H1 (cell line): ENCODE measurements at regions not wholly inside any gene's neighbourhood (a gene's known extent, or its start where the extent isn't known, plus 50 kb on each side); places are given as distances from the start of the nearest gene placed in this dataset.

Source experiments
- CTCF ChIA-PET: fragments of 300-600 bp; sonication (Branson Sonifier 250); formaldehyde crosslinking; loops from one replicate; lab custom pipeline; 2021; ENCODE audit not compliant: partially characterized antibody; lab: Charles Lee
- POLR2A ChIA-PET: fragments of 300-600 bp; sonication (Branson Sonifier 250); formaldehyde crosslinking; loops from one replicate; lab custom pipeline; 2021; ENCODE audit warnings: inconsistent platforms; ENCODE audit not compliant: partially characterized antibody; lab: Charles Lee
- DNase-seq, 2 experiments: peaks; one replicate each; pipeline versions ENCODE4 v3.0.0 to v3.0.0-alpha.2; 2010 to 2022; ENCODE audit warnings: low spot score in 2 of 2, low read depth in 1 of 2, mixed read lengths in 1 of 2
- FAIRE-seq: peaks from 2 replicates; lab custom pipeline; 2011; peaks lifted over from hg19 to GRCh38; lab: Jason Lieb, UNC
- H2AFZ ChIP-seq: 2 replicates; pipeline ENCODE4 v1.8.1; 2012; ENCODE audit warnings: low read length, inconsistent platforms
- H2AK5ac ChIP-seq: 2 replicates; pipeline ENCODE4 v1.6.1; 2013; ENCODE audit warnings: low read depth, low read length
- H2BK120ac ChIP-seq: replicated peaks from 2 replicates; pipeline ENCODE3; 2013; ENCODE audit warnings: low read depth, low read length, inconsistent platforms
- H2BK12ac ChIP-seq: 2 replicates; pipeline ENCODE4 v1.6.1; 2013; ENCODE audit warnings: low read depth, low read length
- H2BK15ac ChIP-seq: 2 replicates; pipeline ENCODE4 v1.6.1; 2013; ENCODE audit warnings: low read length
- H2BK20ac ChIP-seq: 2 replicates; pipeline ENCODE4 v1.6.1; 2013; ENCODE audit warnings: low read length
- H2BK5ac ChIP-seq: 2 replicates; pipeline ENCODE4 v1.6.1; 2013; ENCODE audit warnings: low read depth, low read length
- H3K14ac ChIP-seq: 2 replicates; pipeline ENCODE4 v1.6.1; 2013; ENCODE audit warnings: inconsistent platforms; ENCODE audit not compliant: insufficient read length
- H3K18ac ChIP-seq: 2 replicates; pipeline ENCODE4 v1.6.1; 2013; ENCODE audit warnings: low read length; ENCODE audit errors: extremely low read depth
- H3K23ac ChIP-seq: 2 replicates; pipeline ENCODE4 v1.6.1; 2013; ENCODE audit warnings: inconsistent platforms; ENCODE audit not compliant: insufficient read length
- H3K23me2 ChIP-seq: 2 replicates; pipeline ENCODE4 v1.6.1; 2013; ENCODE audit warnings: low read depth, low read length
- H3K27ac ChIP-seq: 2 replicates; pipeline ENCODE4 v1.6.1; 2011; ENCODE audit warnings: low read depth, low read length, inconsistent platforms
- H3K27me3 ChIP-seq, 4 experiments: replicated peaks in 1 of 4; 1 replicate in 1 of 4; 2 replicates in 3 of 4; pipeline versions ENCODE4 v1.6.1 to v1.8.1; 2011 to 2013; ENCODE audit warnings: low read length in 3 of 4, mild to moderate bottlenecking in 3 of 4, inconsistent platforms in 2 of 4, mixed read lengths in 2 of 4, moderate library complexity in 1 of 4; ENCODE audit not compliant: control insufficient read depth in 3 of 4, insufficient read depth in 3 of 4; ENCODE audit errors: extremely low read depth in 1 of 4
- H3K36me3 ChIP-seq, 4 experiments: 2 replicates each; pipeline versions ENCODE4 v1.6.1 to v1.8.1; 2011 to 2013; ENCODE audit warnings: mild to moderate bottlenecking in 4 of 4, low read length in 3 of 4, moderate library complexity in 2 of 4, control low read depth in 1 of 4, inconsistent platforms in 1 of 4; ENCODE audit not compliant: insufficient read depth in 4 of 4, control insufficient read depth in 2 of 4
- H3K4ac ChIP-seq: replicated peaks from 2 replicates; pipeline ENCODE3; 2013; ENCODE audit warnings: low read length, low read depth, mixed read lengths, inconsistent platforms; ENCODE audit not compliant: insufficient read length
- H3K4me1 ChIP-seq, 4 experiments: replicated peaks in 1 of 4; 1 replicate in 1 of 4; 2 replicates in 3 of 4; pipeline versions ENCODE4 v1.6.1 to v1.8.1; 2011 to 2013; ENCODE audit warnings: low read length in 3 of 4, inconsistent platforms in 2 of 4, mixed read lengths in 1 of 4; ENCODE audit not compliant: insufficient read depth in 4 of 4, control insufficient read depth in 3 of 4
- H3K4me2 ChIP-seq, 2 experiments: 2 replicates each; pipeline versions ENCODE4 v1.6.1 to v1.8.1; 2011 to 2013; ENCODE audit warnings: low read depth in 2 of 2, low read length in 2 of 2, control low read depth in 1 of 2, inconsistent platforms in 1 of 2, mild to moderate bottlenecking in 1 of 2; ENCODE audit not compliant: insufficient read depth in 1 of 2
- H3K4me3 ChIP-seq, 4 experiments: fragments of 200-600, 300-600 bp in 1 of 4; sonication (generic), shearing (Covaris generic), sonication (Bioruptor Twin) in 1 of 4; 2 replicates each; pipeline versions ENCODE4 v1.5.1 to v1.8.1; 2011 to 2016; ENCODE audit warnings: low read length in 4 of 4, low read depth in 3 of 4, control low read depth in 2 of 4, inconsistent platforms in 2 of 4, mild to moderate bottlenecking in 2 of 4, mixed read lengths in 1 of 4, moderate library complexity in 1 of 4; ENCODE audit not compliant: insufficient read depth in 2 of 4; ENCODE audit errors: extremely low read depth in 1 of 4
- H3K56ac ChIP-seq: replicated peaks from 2 replicates; pipeline ENCODE3; 2013; ENCODE audit warnings: low read depth, mild to moderate bottlenecking, mixed read lengths, low read length, inconsistent platforms; ENCODE audit not compliant: insufficient read length
- H3K79me1 ChIP-seq: 2 replicates; pipeline ENCODE4 v1.6.1; 2013; ENCODE audit warnings: low read depth, low read length, control low read depth
- H3K79me2 ChIP-seq, 2 experiments: 2 replicates each; pipeline versions ENCODE4 v1.6.1 to v1.8.1; 2012 to 2013; ENCODE audit warnings: low read length in 2 of 2, mild to moderate bottlenecking in 2 of 2, inconsistent platforms in 1 of 2; ENCODE audit not compliant: insufficient read depth in 2 of 2, control insufficient read depth in 1 of 2
- H3K9ac ChIP-seq, 4 experiments: replicated peaks in 1 of 4; 1 replicate in 1 of 4; 2 replicates in 3 of 4; pipeline versions ENCODE4 v1.6.1 to v1.8.1; 2011 to 2013; ENCODE audit warnings: low read depth in 3 of 4, low read length in 3 of 4, control low read depth in 2 of 4, mild to moderate bottlenecking in 2 of 4, moderate library complexity in 2 of 4, inconsistent platforms in 1 of 4; ENCODE audit errors: extremely low read depth in 1 of 4
- H3K9me3 ChIP-seq, 2 experiments: 2 replicates each; pipeline versions ENCODE4 v1.6.1 to v1.8.1; 2012 to 2013; ENCODE audit warnings: mild to moderate bottlenecking in 2 of 2, moderate library complexity in 2 of 2, control low read depth in 1 of 2, inconsistent platforms in 1 of 2, low read depth in 1 of 2, low read length in 1 of 2, mixed read lengths in 1 of 2; ENCODE audit not compliant: insufficient read depth in 2 of 2
- H4K20me1 ChIP-seq, 2 experiments: replicated peaks in 1 of 2; 2 replicates each; pipeline versions ENCODE3 to v1.8.1; 2011 to 2013; ENCODE audit warnings: inconsistent platforms in 2 of 2, low read length in 2 of 2, mild to moderate bottlenecking in 1 of 2; ENCODE audit not compliant: insufficient read depth in 2 of 2, control insufficient read depth in 1 of 2
- H4K5ac ChIP-seq: 2 replicates; pipeline ENCODE4 v1.6.1; 2013; ENCODE audit warnings: low read length, low read depth, mixed read lengths, inconsistent platforms; ENCODE audit not compliant: insufficient read length
- H4K8ac ChIP-seq: 2 replicates; pipeline ENCODE4 v1.8.0; 2013; ENCODE audit warnings: mild to moderate bottlenecking, moderate library complexity, low read length, inconsistent platforms; ENCODE audit not compliant: insufficient read depth; ENCODE audit errors: extremely low read depth
- H4K91ac ChIP-seq: replicated peaks from 2 replicates; pipeline ENCODE3; 2013; ENCODE audit warnings: low read length, mixed read lengths, inconsistent platforms; ENCODE audit not compliant: insufficient read length
- ASH2L ChIP-seq: fragments of 200-600, 300-600 bp; sonication (generic); IDR thresholded peaks from one replicate; pipeline ENCODE4 v1.7.1; 2017; ENCODE audit warnings: low read length
- BACH1 ChIP-seq: IDR thresholded peaks from 2 replicates; pipeline ENCODE4 v1.6.1; 2012; ENCODE audit warnings: low read length, improper control_type of control experiment
- BRCA1 ChIP-seq: IDR thresholded peaks from 2 replicates; pipeline ENCODE4 v1.6.1; 2012; ENCODE audit warnings: low read depth, low read length, improper control_type of control experiment
- CBX5 ChIP-seq: fragments of 300-800, 300-1000 bp; sonication (generic); IDR thresholded peaks from 2 replicates; pipeline ENCODE4 v1.7.1; 2016; ENCODE audit warnings: antibody characterized with exemption, low read length, low read depth
- CEBPB ChIP-seq: IDR thresholded peaks from 2 replicates; pipeline ENCODE4 v1.6.1; 2012; ENCODE audit warnings: low read depth, low read length
- CHD1 ChIP-seq: IDR thresholded peaks from 2 replicates; pipeline ENCODE4 v1.6.1; 2012; ENCODE audit warnings: low read depth, low read length, improper control_type of control experiment
- EP300 ChIP-seq, 2 experiments: IDR thresholded peaks; 1 replicate in 1 of 2; 2 replicates in 1 of 2; pipeline ENCODE4 v1.6.1; 2011 to 2012; ENCODE audit warnings: low read depth in 2 of 2, low read length in 2 of 2, mild to moderate bottlenecking in 2 of 2, borderline replicate concordance in 1 of 2, inconsistent platforms in 1 of 2, moderate library complexity in 1 of 2
- JUND ChIP-seq: IDR thresholded peaks from 2 replicates; pipeline ENCODE4 v1.6.1; 2011; ENCODE audit warnings: mild to moderate bottlenecking, improper control_type of control experiment, low read length
- RFX5 ChIP-seq: IDR thresholded peaks from 2 replicates; pipeline ENCODE4 v1.6.1; 2011; ENCODE audit warnings: low read depth, low read length, improper control_type of control experiment, borderline replicate concordance
- SAP30 ChIP-seq: fragments of 300-600 bp; sonication (generic); IDR thresholded peaks from 2 replicates; pipeline ENCODE4 v1.7.1; 2012; ENCODE audit warnings: low read length, moderate library complexity, mild to moderate bottlenecking, inconsistent platforms; ENCODE audit not compliant: insufficient read depth, insufficient replicate concordance
- TAF7 ChIP-seq: optimal IDR thresholded peaks from 2 replicates; pipeline ENCODE3; 2011; ENCODE audit warnings: low read depth, mild to moderate bottlenecking, inconsistent platforms, low read length, moderate library complexity, borderline replicate concordance
- TBP ChIP-seq: IDR thresholded peaks from 2 replicates; pipeline ENCODE4 v1.6.1; 2011; ENCODE audit warnings: low read depth, low read length, improper control_type of control experiment
- WGBS, 2 experiments: shearing (Covaris generic) in 1 of 2; methylation state at CpG; one replicate each; pipeline versions ENCODE4 v1.1.6 to v1.1.7; 2013 to 2015; ENCODE audit warnings: low lambda C conversion rate in 2 of 2, mixed read lengths in 2 of 2, inconsistent platforms in 1 of 2, low coverage in 1 of 2, missing lambda C conversion rate in 1 of 2; ENCODE audit not compliant: insufficient replicate concordance in 2 of 2, insufficient coverage in 1 of 2, insufficient read length in 1 of 2; ENCODE audit errors: extremely low coverage in 1 of 2, missing lambda C conversion rate in 1 of 2; 5-methylcytosine and 5-hydroxymethylcytosine counted together
- TF ChIP-seq, protein P1 (sequence below): IDR thresholded peaks from 2 replicates; pipeline ENCODE4 v1.6.1; 2011; ENCODE audit warnings: low read length, improper control_type of control experiment
- TF ChIP-seq, protein P2 (sequence below): IDR thresholded peaks from 2 replicates; pipeline ENCODE4 v1.6.1; 2012; ENCODE audit warnings: inconsistent platforms

DNA sequence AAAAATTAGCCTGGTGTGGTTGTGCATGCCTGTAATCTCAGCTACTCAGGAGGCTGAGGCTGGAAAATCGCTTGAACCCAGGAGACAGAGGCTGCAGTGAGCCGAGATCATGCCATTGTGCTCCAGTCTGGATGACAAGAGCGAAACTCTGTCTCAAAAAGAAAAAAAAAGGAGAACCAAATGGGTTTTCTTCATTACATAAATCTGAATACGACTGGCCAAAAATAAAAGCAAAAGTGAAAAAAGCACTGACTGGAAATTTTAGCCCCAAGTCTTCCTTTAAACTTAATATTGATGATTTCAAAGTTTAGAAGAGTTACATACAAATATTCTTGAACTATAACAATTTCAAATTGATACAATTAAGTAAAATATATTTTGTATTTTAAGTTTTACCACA lies 249.5 kb upstream of the STARD13 start:
- no peak overlapping the region for H3K56ac ChIP-seq
- H2BK20ac ChIP-seq, result no peak overlapping the region
- H3K18ac ChIP-seq, result no peak overlapping the region
- H3K4me2 ChIP-seq, result no peak overlapping the region
- no peak overlapping the region for H2BK120ac ChIP-seq
- no peak overlapping the region for H3K4ac ChIP-seq
- H3K36me3 ChIP-seq, result no peaks in the 10 kb centered on the region
- DNase-seq (no peak), FAIRE-seq (no peak)
- no peak overlapping the region for H2AFZ ChIP-seq
- no peaks in the 10 kb centered on the region for H3K27me3 ChIP-seq
- H2BK15ac ChIP-seq, result no peak overlapping the region
- H3K9me3 ChIP-seq, result no peaks in the 10 kb centered on the region
- no peak overlapping the region for H3K9ac ChIP-seq
- no peak overlapping the region for H3K4me3 ChIP-seq
- H3K4me1 ChIP-seq, result peaks cover 0 to 4% (median 0%) of the 10 kb centered on the region in 4 experiments; a peak in 1 of 7 replicates
- no peaks in the 10 kb centered on the region for H3K23me2 ChIP-seq
- H3K79me1 ChIP-seq, result no peaks in the 10 kb centered on the region
- H2AK5ac ChIP-seq, result no peak overlapping the region
- no peak overlapping the region for H2BK5ac ChIP-seq
- H4K8ac ChIP-seq, result no peak overlapping the region
- H3K79me2 ChIP-seq, result no peaks in the 10 kb centered on the region
- POLR2A ChIA-PET, result no interaction called here
- H2BK12ac ChIP-seq, result no peak overlapping the region
- no peak overlapping the region for H3K14ac ChIP-seq
- 88% methylated on average over 4 of the region's 4 CpGs; no CpG with 5 or more reads in 1 of the 2 experiments for WGBS, 2 experiments
- no peak overlapping the region for H4K91ac ChIP-seq
- H4K20me1 ChIP-seq, result no peaks in the 10 kb centered on the region
- CTCF ChIA-PET, result no interaction called here
- H4K5ac ChIP-seq, result no peak overlapping the region
- H3K27ac ChIP-seq, result no peak overlapping the region
- H3K23ac ChIP-seq, result no peak overlapping the region
- no peak for TF ChIP-seq CHD1
- TF ChIP-seq CBX5, result no peak
- TF ChIP-seq EP300 (IDR thresholded peaks at IDR 0.05; ENCODE audit: borderline replicate concordance in 1 of 2, low read depth in 2 of 2, low read length in 2 of 2), result no peak
- TF ChIP-seq TAF7, result no peak
- no peak for TF ChIP-seq JUND
- no peak for TF ChIP-seq CEBPB
- no peak for TF ChIP-seq BRCA1
- TF ChIP-seq RFX5, result no peak
- TF ChIP-seq ASH2L, result no peak
- TF ChIP-seq, protein P1, sequence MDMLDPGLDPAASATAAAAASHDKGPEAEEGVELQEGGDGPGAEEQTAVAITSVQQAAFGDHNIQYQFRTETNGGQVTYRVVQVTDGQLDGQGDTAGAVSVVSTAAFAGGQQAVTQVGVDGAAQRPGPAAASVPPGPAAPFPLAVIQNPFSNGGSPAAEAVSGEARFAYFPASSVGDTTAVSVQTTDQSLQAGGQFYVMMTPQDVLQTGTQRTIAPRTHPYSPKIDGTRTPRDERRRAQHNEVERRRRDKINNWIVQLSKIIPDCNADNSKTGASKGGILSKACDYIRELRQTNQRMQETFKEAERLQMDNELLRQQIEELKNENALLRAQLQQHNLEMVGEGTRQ, result no peak
- TF ChIP-seq, protein P2, sequence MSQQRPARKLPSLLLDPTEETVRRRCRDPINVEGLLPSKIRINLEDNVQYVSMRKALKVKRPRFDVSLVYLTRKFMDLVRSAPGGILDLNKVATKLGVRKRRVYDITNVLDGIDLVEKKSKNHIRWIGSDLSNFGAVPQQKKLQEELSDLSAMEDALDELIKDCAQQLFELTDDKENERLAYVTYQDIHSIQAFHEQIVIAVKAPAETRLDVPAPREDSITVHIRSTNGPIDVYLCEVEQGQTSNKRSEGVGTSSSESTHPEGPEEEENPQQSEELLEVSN, result no peak
- TF ChIP-seq TBP, result no peak
- no peak for TF ChIP-seq SAP30
- no peak for TF ChIP-seq BACH1
